SIG-M5 treated with dmso at 0.1 percent for 504 hours (cell line): ENCODE measurements at regions not wholly inside any gene's neighbourhood (a gene's known extent, or its start where the extent isn't known, plus 50 kb on each side); places are given as distances from the start of the nearest gene placed in this dataset.
"Not testable (repeated sequence)": the region's sequence is repeated elsewhere in the genome, so short reads cannot be mapped to it uniquely, and the experiment has no call there.

Experiments
- DNase-seq: peaks from one replicate; lab custom pipeline; 2025; ENCODE audit not compliant: unreplicated experiment; lab: John Stamatoyannopoulos, UW

GRCh38 chrX:5708251-5708650 is 520.4 kb downstream of the NLGN4X start:
- no peak for DNase-seq

GRCh38 chrX:5702890-5703289 is 525.8 kb downstream of the NLGN4X start:
- DNase-seq, result no peak

GRCh38 chrX:5695971-5696370 is 532.7 kb downstream of the NLGN4X start:
- no peak for DNase-seq

- DNase-seq, result no peak
These were observed 544.7 kb downstream of the NLGN4X start for GRCh38 chrX:5683996-5684395.

GRCh38 chrX:5681159-5681558 is 547.5 kb downstream of the NLGN4X start:
- DNase-seq, result no peak

GRCh38 chrX:5674036-5674435 is 554.6 kb downstream of the NLGN4X start:
- no peak for DNase-seq

GRCh38 chrX:5672099-5672498 is 556.6 kb downstream of the NLGN4X start:
- no peak for DNase-seq

GRCh38 chrX:5666689-5667088 is 562.0 kb downstream of the NLGN4X start:
- DNase-seq, result not testable (repeated sequence)

GRCh38 chrX:5656544-5656943 is 572.1 kb downstream of the NLGN4X start:
- no peak for DNase-seq

- DNase-seq, result no peak
These were observed 577.8 kb downstream of the NLGN4X start for GRCh38 chrX:5650904-5651303.

GRCh38 chrX:5648941-5649568 is 579.6 kb downstream of the NLGN4X start:
- no peak for DNase-seq

- no peak for DNase-seq
These were observed 581.8 kb downstream of the NLGN4X start for GRCh38 chrX:5646818-5647217.

GRCh38 chrX:5644776-5645175 is 583.9 kb downstream of the NLGN4X start:
- DNase-seq, result no peak

- DNase-seq, result no peak
These were observed 588.6 kb downstream of the NLGN4X start for GRCh38 chrX:5640071-5640470.

- no peak for DNase-seq
These were observed 590.1 kb downstream of the NLGN4X start for GRCh38 chrX:5638572-5638971.

- DNase-seq, result no peak
These were observed 595.8 kb downstream of the NLGN4X start for GRCh38 chrX:5632887-5633286.

GRCh38 chrX:5632061-5632614 is 596.5 kb downstream of the NLGN4X start:
- DNase-seq, result no peak

GRCh38 chrX:5617666-5618065 is 611.0 kb downstream of the NLGN4X start:
- no peak for DNase-seq

GRCh38 chrX:5595570-5595969 is 633.1 kb downstream of the NLGN4X start:
- DNase-seq, result no peak

GRCh38 chrX:5586726-5587125 is 641.9 kb downstream of the NLGN4X start:
- DNase-seq, result no peak

- no peak for DNase-seq
These were observed 653.3 kb downstream of the NLGN4X start for GRCh38 chrX:5575407-5575806.

GRCh38 chrX:5568934-5569333 is 659.7 kb downstream of the NLGN4X start:
- no peak for DNase-seq

- DNase-seq, result no peak
These were observed 669.3 kb downstream of the NLGN4X start for GRCh38 chrX:5559386-5559785.
